ENCODE measurements at regions not wholly inside any gene's neighbourhood (a gene's known extent, or its start where the extent isn't known, plus 50 kb on each side); places are given as distances from the start of the nearest gene placed in this dataset.

GRCh38 chr10:110416776-110417711 is 80.7 kb upstream of the DUSP5 start:
- Histone ChIP-seq H3K9ac (ENCODE audit: low read length) (no peak overlapping the region), H3K27ac (ENCODE audit: low read depth, low read length) (no peak overlapping the region)

GRCh38 chr10:110418218-110418617 is 79.5 kb upstream of the DUSP5 start:
- peaks cover 9% of the 10 kb centered on the region; the same call in 1 of the 2 replicates for H3K9me3 ChIP-seq (ENCODE audit: control insufficient read depth, insufficient read depth, low read depth, low read length)
- H3K27ac ChIP-seq (ENCODE audit: low read depth, low read length), result no peak overlapping the region
- peaks cover 17% of the 10 kb centered on the region for H3K4me1 ChIP-seq (ENCODE audit: control insufficient read depth, insufficient read depth, low read length)
- no peaks in the 10 kb centered on the region for H3K27me3 ChIP-seq (ENCODE audit: control insufficient read depth, insufficient read depth, low read length)
- H3K36me3 ChIP-seq (ENCODE audit: control insufficient read depth, insufficient read depth, low read length), result no peaks in the 10 kb centered on the region
- no peak overlapping the region for H3K4me3 ChIP-seq (ENCODE audit: low read depth, low read length)
- no peak overlapping the region for H3K9ac ChIP-seq (ENCODE audit: low read length)

More at GRCh38 chr10:110416776-110417711, 80.7 kb upstream of the DUSP5 start:
- H3K4me3 ChIP-seq (ENCODE audit: low read depth, low read length), result no peak overlapping the region
- H3K9me3 ChIP-seq (ENCODE audit: control insufficient read depth, insufficient read depth, low read depth, low read length), result peaks cover 9% of the 10 kb centered on the region; the same call in 1 of the 2 replicates
- no peaks in the 10 kb centered on the region for H3K27me3 ChIP-seq (ENCODE audit: control insufficient read depth, insufficient read depth, low read length)
- H3K36me3 ChIP-seq (ENCODE audit: control insufficient read depth, insufficient read depth, low read length), result no peaks in the 10 kb centered on the region
- H3K4me1 ChIP-seq (ENCODE audit: control insufficient read depth, insufficient read depth, low read length), result peaks cover 17% of the 10 kb centered on the region

- no peak overlapping the region for H3K4me3 ChIP-seq (ENCODE audit: low read depth, low read length)
- no peak overlapping the region for H3K9ac ChIP-seq (ENCODE audit: low read length)
- H3K27ac ChIP-seq (ENCODE audit: low read depth, low read length), result no peak overlapping the region
- H3K4me1 ChIP-seq (ENCODE audit: control insufficient read depth, insufficient read depth, low read length), result peaks cover 11% of the 10 kb centered on the region
- no peaks in the 10 kb centered on the region for H3K27me3 ChIP-seq (ENCODE audit: control insufficient read depth, insufficient read depth, low read length)
- H3K9me3 ChIP-seq (ENCODE audit: control insufficient read depth, insufficient read depth, low read depth, low read length), result peaks cover 9% of the 10 kb centered on the region; the same call in 1 of the 2 replicates
- no peaks in the 10 kb centered on the region for H3K36me3 ChIP-seq (ENCODE audit: control insufficient read depth, insufficient read depth, low read length)
Measured at GRCh38 chr10:110419265-110419664, 78.4 kb upstream of the DUSP5 start.

- no peaks in the 10 kb centered on the region for H3K36me3 ChIP-seq (ENCODE audit: control insufficient read depth, insufficient read depth, low read length)
- H3K9me3 ChIP-seq (ENCODE audit: control insufficient read depth, insufficient read depth, low read depth, low read length), result peaks cover 9% of the 10 kb centered on the region; the same call in 1 of the 2 replicates
- peaks cover 4% of the 10 kb centered on the region; the same call in 1 of the 2 replicates for H3K4me1 ChIP-seq (ENCODE audit: control insufficient read depth, insufficient read depth, low read length)
- H3K27me3 ChIP-seq (ENCODE audit: control insufficient read depth, insufficient read depth, low read length), result no peaks in the 10 kb centered on the region
- no peak overlapping the region for H3K27ac ChIP-seq (ENCODE audit: low read depth, low read length)
- no peak overlapping the region for H3K9ac ChIP-seq (ENCODE audit: low read length)
- H3K4me3 ChIP-seq (ENCODE audit: low read depth, low read length), result no peak overlapping the region
Measured at GRCh38 chr10:110420401-110421193, 77.1 kb upstream of the DUSP5 start.

- Histone ChIP-seq H3K36me3 (ENCODE audit: control insufficient read depth, insufficient read depth, low read length) (no peaks in the 10 kb centered on the region), H3K9ac (ENCODE audit: low read length) (no peak overlapping the region), H3K4me1 (ENCODE audit: control insufficient read depth, insufficient read depth, low read length) (peaks cover 12% of the 10 kb centered on the region), H3K4me3 (ENCODE audit: low read depth, low read length) (no peak overlapping the region), H3K27ac (ENCODE audit: low read depth, low read length) (no peak overlapping the region), H3K27me3 (ENCODE audit: control insufficient read depth, insufficient read depth, low read length) (no peaks in the 10 kb centered on the region), H3K9me3 (ENCODE audit: control insufficient read depth, insufficient read depth, low read depth, low read length) (peaks cover 9% of the 10 kb centered on the region; the same call in 1 of the 2 replicates)
Measured at GRCh38 chr10:110421512-110422138, 76.1 kb upstream of the DUSP5 start.

GRCh38 chr10:110422548-110422947 is 75.2 kb upstream of the DUSP5 start:
- Histone ChIP-seq H3K9me3 (ENCODE audit: control insufficient read depth, insufficient read depth, low read depth, low read length) (no peaks in the 10 kb centered on the region), H3K9ac (ENCODE audit: low read length) (no peak overlapping the region), H3K36me3 (ENCODE audit: control insufficient read depth, insufficient read depth, low read length) (no peaks in the 10 kb centered on the region), H3K4me3 (ENCODE audit: low read depth, low read length) (no peak overlapping the region), H3K4me1 (ENCODE audit: control insufficient read depth, insufficient read depth, low read length) (peaks cover 17% of the 10 kb centered on the region), H3K27me3 (ENCODE audit: control insufficient read depth, insufficient read depth, low read length) (no peaks in the 10 kb centered on the region), H3K27ac (ENCODE audit: low read depth, low read length) (no peak overlapping the region)

GRCh38 chr10:110423650-110424049 is 74.1 kb upstream of the DUSP5 start:
- no peak overlapping the region for H3K9ac ChIP-seq (ENCODE audit: low read length)
- H3K27ac ChIP-seq (ENCODE audit: low read depth, low read length), result no peak overlapping the region
- H3K4me3 ChIP-seq (ENCODE audit: low read depth, low read length), result no peak overlapping the region
- H3K4me1 ChIP-seq (ENCODE audit: control insufficient read depth, insufficient read depth, low read length), result peaks cover 17% of the 10 kb centered on the region
- H3K36me3 ChIP-seq (ENCODE audit: control insufficient read depth, insufficient read depth, low read length), result no peaks in the 10 kb centered on the region
- H3K9me3 ChIP-seq (ENCODE audit: control insufficient read depth, insufficient read depth, low read depth, low read length), result no peaks in the 10 kb centered on the region
- no peaks in the 10 kb centered on the region for H3K27me3 ChIP-seq (ENCODE audit: control insufficient read depth, insufficient read depth, low read length)

- Histone ChIP-seq H3K4me1 (ENCODE audit: control insufficient read depth, insufficient read depth, low read length) (peaks cover 17% of the 10 kb centered on the region), H3K27ac (ENCODE audit: low read depth, low read length) (0 out of 2 replicates have a peak overlapping the region, but pooled peaks have one; percentile 44), H3K9ac (ENCODE audit: low read length) (no peak overlapping the region), H3K9me3 (ENCODE audit: control insufficient read depth, insufficient read depth, low read depth, low read length) (no peaks in the 10 kb centered on the region), H3K27me3 (ENCODE audit: control insufficient read depth, insufficient read depth, low read length) (no peaks in the 10 kb centered on the region), H3K4me3 (ENCODE audit: low read depth, low read length) (no peak overlapping the region), H3K36me3 (ENCODE audit: control insufficient read depth, insufficient read depth, low read length) (no peaks in the 10 kb centered on the region)
Measured at GRCh38 chr10:110425684-110426293, 71.9 kb upstream of the DUSP5 start.

GRCh38 chr10:110426294-110427181 is 71.2 kb upstream of the DUSP5 start:
- Histone ChIP-seq H3K36me3 (ENCODE audit: control insufficient read depth, insufficient read depth, low read length) (no peaks in the 10 kb centered on the region), H3K9ac (ENCODE audit: low read length) (no peak overlapping the region), H3K27me3 (ENCODE audit: control insufficient read depth, insufficient read depth, low read length) (no peaks in the 10 kb centered on the region), H3K9me3 (ENCODE audit: control insufficient read depth, insufficient read depth, low read depth, low read length) (no peaks in the 10 kb centered on the region), H3K4me1 (ENCODE audit: control insufficient read depth, insufficient read depth, low read length) (peaks cover 14% of the 10 kb centered on the region), H3K4me3 (ENCODE audit: low read depth, low read length) (no peak overlapping the region), H3K27ac (ENCODE audit: low read depth, low read length) (0 out of 2 replicates have a peak overlapping the region, but pooled peaks have one; percentile 44)

Data from HUES6 (cell line).